Stimulated activated CD8-positive, alpha-beta memory T cell treated with anti-CD3 and anti-CD28 coated beads, Interleukin-7, amount 100 ng/mL, for 48 hours (primary cell): ENCODE measurements at regions not wholly inside any gene's neighbourhood (a gene's known extent, or its start where the extent isn't known, plus 50 kb on each side); places are given as distances from the start of the nearest gene placed in this dataset.
"Not testable (repeated sequence)": the region's sequence is repeated elsewhere in the genome, so short reads cannot be mapped to it uniquely, and the experiment has no call there.

Source experiments
- DNase-seq, 2 donors: peaks; one replicate each; pipeline ENCODE4 v3.0.0-alpha.2; 2020; ENCODE audit warnings: low read depth in 1 of 2; ENCODE audit errors: extremely low read depth in 1 of 2

DNA sequence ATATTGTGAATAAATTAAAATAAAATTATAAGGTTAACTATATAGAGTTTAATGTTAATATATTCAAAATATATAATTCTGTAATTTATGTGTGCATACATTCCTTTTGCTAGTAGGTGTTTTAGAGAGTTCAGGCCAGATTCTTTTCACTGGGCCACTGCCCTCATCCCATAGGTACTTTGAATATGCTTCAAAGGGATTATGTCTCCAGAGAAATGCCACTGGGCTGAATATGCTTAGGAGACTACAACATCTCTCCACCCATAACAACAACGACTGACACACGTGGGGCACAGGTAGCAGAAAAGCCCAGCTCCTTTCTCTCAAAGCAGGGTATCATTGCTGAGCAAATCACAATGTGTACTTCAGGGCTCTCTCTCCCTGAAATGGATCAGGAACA, 290.9 kb upstream of the TACR3 start:
- DNase-seq, result no peak

DNA sequence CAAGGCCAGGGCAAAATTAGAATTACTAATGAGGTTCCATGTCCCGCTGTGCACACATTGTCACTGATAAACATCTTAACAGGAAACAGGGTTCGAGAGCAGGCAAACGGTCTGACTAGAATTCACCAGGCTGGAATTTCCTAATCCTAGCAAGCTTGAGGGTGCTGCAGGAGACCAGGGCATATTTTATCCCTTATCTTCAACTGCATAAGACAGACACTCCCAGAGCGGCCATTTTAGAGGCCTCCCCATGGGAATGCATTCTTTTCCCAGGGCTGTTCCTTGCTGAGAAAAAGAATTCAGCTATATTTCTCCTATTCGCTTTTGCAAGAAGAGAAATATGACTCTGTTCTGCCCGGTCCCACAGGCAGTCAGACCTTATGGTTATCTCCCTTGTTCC, 282.5 kb upstream of the TACR3 start:
- DNase-seq, result not testable (repeated sequence)

DNA sequence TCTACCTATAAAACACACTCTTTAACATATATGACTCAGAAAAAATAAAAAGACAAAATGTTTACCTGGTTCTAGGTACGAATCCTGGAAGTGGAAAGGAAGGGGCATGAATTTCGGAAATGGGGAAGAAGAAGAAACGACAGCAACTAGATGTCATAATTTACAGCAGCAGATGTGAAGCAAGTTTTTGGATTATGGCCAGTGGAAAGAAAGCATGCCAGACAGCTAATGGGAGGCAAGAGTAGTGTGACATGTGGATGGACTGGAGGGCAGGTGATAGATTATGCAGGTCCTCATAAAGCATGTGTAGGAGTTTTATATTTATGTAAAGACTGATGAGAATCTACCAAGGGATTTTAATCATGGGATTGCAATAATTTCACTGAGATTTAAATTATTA, 279.0 kb upstream of the TACR3 start:
- no peak for DNase-seq

DNA sequence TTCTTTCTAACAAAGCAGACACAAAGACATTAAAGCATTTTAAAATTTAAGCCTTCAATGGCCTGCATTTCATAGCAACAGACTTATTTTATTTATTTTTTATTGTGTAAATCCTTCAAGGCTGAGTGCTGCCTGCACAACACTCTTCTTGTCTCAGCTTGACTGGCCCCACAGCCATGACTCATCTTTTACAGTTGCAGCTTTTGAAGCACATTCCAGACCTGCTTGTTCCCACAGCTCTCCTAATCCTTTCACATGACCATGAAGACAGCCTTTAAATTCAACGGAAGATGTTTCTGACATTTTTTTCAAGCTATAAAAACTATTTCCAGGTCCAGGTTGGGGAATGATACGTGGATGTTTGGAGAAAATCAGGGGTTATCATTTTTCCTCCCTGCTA, 276.9 kb upstream of the TACR3 start:
- no peak for DNase-seq

DNA sequence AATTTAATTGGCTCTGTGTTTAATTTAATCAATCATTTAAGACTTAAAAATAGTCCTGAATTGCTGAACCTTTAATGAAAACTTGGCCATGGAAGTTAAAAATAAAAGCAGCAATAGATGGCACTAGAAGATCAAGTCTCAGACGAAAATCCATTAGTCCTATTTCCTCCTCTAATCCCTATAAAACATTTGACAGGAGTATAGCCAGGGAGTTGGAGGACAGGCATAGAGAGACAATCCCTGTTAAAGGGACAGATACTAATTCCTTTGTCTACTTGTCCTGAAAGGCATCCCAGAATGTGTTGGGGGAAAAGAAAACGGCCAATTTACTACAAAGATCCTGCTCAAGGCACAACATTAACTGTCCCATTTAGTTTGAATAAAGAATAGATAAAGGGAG, 276.3 kb upstream of the TACR3 start:
- DNase-seq, result no peak

DNA sequence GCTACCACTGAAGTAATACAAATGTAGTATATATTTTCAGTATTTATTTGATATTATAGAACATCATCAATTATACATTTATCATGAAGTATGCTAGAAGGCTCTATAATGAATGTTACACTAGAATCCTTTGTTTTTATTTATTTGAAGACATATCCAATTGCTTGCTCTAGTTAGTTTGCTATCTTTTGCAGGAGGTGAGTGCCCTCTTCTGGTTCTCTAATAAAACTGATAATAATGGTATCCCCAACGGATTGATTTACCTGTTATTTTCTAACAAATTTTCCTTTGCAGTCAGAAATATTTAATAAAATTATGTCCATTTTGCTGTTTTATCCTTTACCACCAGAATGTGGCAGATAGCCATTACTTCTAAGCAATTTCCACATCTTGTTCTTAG, 274.3 kb upstream of the TACR3 start:
- DNase-seq, result no peak

DNA sequence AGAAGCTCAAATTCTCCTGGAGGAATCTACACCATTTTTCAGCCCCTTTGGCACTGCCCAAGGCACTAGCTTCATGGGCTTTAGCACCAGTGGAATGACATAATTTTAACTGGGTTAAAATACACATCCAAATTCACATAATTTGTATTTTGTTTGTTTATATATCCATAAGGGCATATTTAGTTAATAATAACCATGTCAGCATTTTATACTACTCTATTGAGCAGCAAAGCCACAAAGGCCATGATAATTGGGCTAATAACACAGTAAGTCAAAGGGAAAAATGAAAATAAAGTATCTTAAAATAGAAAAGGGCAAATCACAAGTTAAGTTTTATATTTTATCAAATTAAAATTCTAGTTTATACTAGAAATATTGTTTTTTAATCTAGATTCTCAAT, 262.7 kb upstream of the TACR3 start:
- no peak for DNase-seq

DNA sequence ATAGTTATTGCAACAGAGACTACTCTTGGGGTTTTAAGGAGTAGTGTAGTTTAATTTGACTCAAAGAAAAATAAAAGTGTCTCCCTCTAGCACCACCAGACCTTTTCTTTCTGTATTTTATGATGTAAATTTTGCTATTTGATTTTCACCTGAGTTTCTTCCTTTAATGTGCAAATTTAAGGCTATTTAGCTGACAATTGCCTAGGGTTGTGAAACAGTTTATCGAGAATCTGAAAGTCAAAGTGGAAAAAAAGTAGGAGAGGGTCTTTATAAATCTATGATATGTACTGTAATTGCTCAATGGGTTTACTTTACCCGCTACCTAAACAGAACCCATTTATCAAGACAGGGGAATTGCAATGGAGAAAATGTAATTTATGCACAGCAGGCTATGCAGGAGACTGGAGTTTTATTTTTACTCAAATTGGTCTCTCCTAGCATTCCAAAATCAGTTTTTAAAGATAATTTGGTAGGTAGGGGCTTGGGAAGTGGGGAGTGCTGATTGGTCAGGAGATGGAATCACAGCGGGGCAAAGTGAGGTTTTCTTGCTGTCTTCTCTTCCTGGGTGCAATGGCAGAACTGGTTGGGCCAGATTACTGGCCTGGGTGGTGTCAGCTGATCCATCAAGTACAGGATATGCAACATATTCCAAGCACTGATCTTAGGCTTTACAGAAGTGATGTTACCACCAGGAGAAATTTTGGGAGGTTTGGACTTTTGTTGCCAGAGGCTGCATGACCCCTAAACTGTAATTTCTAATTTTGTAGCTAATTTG, 228.6 kb upstream of the TACR3 start:
- DNase-seq, result no peak

DNA sequence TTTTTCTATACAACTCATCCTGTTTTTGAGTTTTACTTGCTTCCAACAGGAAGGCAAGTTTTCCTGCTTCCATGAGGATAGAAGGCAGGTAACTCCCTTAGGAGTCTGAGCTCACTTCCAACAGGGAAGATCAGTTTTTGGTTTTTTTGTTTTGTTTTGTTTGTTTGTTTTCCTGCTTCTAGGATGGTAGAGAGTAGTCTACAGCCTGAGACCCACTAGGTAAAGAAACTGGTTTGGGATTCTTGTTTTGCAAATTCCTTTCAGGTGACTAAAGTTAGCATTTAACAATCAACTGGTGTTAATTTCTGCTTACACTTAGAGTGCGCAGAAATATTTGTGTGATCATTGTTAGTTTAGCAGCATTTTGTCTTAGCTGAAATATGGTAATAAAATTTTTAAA, 227.8 kb upstream of the TACR3 start:
- DNase-seq, result no peak

DNA sequence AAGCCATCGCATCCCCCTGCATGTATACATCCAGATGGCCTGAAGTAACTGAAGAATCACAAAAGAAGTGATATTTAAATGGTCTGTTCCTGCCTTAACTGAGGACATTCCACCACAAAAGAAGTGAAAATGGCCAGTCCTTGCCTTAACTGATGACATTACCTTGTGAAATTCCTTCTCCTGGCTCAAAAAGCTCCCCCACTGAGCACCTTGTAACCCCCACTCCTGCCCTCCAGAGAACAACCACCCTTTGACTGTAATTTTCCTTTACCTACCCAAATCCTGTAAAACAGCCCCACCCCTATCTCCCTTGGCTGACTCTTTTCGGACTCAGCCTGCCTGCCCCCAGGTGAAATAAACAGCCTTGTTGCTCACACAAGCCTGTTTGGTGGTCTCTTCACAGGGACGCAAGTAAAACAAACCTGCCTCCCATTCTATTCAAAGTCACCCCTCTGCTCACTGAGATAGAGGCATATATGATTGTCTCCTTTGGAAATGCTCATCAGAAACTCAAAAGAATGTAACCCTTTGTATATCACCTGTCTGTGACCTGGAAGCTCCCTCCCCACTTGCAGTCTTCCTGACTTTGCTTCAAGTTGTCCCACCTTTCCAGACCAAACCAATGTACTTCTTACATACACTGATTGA, 227.0 kb upstream of the TACR3 start:
- not testable (repeated sequence) for DNase-seq

DNA sequence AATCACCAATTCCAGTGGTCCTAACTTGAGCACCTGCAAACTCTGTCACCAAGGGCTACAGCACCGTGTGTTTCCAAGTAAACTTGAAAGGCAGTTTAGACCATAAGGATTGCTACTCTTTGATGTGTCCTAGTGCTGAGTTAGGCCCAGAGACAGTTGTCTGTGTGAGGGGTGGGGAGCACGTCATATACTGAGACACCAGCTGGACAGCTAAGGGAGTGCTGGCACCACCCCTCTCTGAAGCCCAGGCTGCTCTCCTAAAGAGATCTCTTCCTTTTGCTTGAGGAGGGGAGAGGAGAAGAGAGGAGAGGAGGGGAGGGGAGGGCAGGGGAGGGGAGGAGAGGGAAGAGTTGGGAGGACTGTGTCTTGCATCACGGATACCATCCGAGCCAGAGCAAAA, 218.7 kb upstream of the TACR3 start:
- no peak for DNase-seq

DNA sequence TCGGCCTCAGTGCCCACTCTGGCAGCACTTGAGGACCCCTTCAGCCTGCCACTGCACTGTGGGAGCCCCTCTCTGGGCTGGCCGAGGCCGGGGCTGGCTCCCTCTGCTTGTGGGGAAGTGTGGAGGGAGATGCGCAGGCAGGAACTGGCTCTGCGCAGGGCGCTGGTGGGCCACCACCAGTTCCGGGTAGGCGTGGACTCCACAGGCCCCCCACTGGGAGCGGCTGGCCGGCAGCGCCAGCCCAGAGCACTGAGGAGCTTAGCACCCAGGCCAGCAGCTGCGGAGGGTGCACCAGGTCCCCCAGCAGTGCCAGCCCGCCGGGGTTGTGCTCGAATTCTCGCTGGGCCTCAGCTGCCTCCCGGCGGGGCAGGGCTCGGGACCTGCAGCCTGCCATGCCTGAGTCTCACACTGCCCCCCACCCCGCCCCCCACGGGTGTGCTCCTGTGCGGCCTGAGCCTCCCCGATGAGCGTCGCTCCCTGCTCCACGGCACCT, 216.9 kb upstream of the TACR3 start:
- DNase-seq, result no peak

DNA sequence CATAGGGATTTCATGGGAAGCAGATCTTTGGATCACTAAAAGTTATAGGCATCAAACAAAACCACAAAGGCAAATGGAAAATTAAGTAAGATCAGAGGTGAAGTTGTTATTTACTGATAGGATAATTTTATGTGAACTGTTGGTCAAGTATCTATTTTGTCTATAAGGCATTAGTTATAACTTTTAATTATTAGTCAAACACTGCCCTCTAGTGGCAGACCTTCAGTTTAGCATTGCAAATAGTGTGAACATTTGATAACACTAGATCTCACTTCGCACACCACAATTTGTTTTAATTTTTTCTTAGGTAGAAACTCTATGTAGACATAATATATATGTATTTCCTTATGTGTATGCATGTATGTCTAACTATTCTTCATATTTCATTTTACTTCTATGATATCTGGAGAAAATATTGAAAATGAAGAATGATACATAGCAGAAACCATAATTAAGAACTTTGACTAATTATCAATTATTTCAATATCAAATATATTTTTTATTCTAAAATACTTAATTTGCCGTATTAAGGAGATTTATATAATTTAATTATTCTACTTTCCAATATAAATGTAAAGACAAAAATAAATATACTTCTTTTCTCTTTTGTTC, 214.5 kb upstream of the TACR3 start:
- no peak for DNase-seq

DNA sequence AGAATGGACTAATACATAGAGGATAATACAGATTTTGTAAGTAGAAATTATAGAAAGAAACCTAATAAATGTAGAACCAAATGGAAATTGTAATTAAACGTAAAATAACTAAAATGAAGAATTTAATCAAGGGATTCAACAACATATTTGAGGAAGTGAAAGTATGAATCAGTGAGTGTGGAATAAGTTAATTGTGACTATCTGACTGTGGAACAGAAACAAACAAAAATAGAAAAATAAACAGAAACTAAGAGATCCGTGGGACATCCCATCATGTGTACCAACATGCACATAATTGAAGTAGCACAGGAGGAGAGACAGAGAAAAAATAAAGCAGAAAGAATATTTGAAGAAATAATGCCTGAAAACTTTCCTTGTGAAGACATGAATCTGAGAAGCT, 208.6 kb upstream of the TACR3 start:
- DNase-seq, result no peak

DNA sequence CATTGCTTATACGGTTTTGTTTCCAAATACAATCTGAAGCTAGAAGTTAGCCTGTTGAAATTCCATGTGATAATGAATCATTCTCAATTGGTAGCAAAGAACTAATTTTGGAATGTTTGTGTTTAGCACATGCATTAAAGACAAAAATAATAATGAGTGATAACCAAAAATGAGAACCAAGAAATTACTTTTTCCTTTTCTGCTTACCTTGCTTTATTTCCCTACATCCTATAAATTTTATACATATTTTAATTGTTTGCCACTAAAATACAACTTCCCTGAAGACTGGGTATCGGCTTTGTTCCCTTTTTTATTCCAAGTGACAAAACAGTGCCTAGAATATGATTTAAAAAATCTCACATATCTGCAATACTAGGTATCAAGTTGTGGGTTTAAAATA, 203.8 kb upstream of the TACR3 start:
- no peak for DNase-seq

DNA sequence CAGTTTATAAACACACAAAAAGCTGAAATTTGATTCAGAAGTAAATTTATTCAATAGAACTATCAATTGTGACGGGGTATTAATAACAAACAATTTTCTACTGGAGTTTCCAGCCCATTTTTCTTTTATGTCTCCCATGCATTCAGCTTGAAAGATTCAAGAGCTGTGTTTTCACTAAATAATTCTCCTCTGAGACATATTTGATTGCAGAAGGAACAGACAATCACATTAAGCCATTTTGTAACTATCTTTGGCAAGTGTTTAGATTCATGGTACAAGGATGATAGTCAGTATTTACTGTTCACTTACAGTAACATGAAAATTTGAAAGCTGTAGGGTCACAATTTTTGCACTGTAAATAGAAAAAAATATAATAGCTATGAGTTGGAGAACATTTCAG, 198.4 kb upstream of the TACR3 start:
- DNase-seq, result no peak

DNA sequence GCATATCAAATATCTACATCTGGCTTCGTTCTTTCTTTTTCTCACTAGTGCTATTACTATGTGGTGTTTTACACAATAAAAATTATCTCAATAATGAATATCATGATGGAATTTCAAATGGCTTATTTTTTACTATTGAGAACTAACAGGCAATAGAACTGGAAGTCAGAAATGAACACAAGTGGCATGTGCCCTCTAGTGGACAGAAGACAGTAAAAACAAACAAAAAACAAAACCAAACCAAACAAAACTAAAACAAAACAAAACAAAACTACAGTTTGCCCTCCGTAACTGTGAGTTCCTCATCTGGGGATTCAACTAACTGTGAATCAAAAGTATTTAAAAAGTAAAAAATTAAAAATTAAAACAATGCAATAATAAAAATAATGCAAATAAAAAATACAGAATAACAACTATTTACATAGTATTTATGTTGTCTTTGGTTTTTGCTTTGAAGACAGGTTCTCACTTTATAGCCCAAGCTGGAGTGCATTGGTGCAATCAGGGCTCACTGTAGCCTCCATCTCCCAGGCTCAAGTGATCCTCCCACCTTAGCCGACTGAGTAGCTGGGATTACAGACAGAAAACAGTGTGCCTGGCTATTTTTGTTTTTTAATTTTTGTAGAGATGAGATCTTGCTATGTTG, 195.6 kb upstream of the TACR3 start:
- DNase-seq, result no peak

DNA sequence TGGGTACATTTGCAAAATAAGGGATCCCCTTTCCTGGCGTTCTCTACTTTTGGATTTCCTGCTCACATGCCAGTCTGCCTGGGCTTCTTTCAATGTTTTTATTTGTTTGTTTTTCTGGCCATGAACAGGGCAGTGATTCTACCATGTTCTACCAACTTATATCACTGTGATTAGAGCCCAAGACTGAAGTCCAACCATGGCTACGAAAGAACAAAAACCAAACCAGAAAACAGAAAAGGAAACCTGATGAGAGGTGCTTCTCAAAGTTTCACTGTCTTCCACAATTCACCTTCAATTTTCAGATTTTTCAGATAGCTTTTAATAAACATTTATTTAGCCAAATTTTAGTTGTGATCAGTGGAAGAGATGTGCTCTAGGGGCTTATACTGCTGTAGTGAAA, 187.6 kb upstream of the TACR3 start:
- DNase-seq, result no peak

DNA sequence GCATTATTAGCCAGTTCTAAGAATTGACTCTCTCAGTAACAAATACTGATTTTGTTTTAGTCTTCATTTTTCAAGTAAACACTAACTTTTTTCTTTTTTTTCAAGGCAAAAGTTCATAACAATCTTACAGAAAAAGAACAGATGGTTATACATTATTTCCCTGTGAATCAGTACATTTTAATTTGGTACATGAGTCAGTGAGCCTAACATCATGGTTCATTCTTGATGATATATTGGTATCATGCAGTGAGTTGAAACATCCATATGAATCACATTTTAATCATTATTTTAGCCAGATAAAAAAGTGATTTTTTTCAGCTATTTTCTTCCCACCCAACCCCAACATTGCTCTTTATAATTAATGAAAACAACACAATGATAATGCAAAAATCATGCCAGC, 184.3 kb upstream of the TACR3 start:
- DNase-seq, result no peak

DNA sequence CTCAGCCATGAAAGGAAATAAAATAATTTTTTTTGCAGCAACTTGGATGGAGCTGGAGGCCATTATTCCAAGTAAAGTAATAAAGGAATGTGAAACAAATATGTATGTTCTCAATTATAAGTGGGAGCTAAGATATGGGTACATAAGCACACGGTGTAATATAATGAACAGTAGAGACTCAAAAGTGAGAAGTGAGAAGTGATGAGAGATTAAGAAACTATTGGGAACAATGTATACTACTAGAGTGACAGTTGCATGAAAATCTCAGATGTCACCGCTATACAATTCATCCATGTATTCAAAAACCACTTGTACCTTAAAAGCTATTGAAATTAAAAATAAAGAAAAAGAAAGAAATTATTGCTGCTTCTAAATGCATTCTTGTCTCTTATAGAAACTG, 182.9 kb upstream of the TACR3 start:
- DNase-seq, result no peak

DNA sequence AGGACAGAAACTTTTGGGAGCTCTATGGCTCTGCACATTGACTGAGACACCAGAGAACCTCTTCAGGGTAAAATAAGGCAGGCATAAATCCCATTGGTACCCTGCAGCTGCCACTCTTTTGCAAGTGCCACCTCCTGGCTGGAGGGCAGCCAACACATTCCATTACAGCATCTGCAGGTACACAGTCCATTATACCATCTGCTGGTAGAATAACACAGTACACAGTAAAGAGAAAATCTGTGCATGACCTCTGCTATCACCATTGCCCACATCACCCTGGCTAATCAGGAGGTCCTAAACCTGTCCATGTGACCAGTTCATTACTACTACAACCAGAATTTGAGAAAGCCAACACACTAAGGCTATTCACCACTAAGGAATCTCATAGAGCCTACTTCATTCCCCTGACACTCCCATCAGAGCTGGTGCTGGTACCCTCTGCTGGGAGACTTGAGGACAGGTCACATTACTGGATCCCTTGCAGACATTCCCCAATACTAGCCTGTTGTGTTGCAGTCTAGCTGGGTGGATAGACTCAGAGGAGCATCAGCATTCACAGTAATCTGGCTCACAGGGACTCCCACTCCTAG, 176.2 kb upstream of the TACR3 start:
- DNase-seq, result no peak
